Mucosa of gallbladder (tissue), 1 donor: ENCODE measurements at regions not wholly inside any gene's neighbourhood (a gene's known extent, or its start where the extent isn't known, plus 50 kb on each side); places are given as distances from the start of the nearest gene placed in this dataset.
"Not testable (repeated sequence)": the region's sequence is repeated elsewhere in the genome, so short reads cannot be mapped to it uniquely, and the experiment has no call there.

Experiments used
- DNase-seq: peaks from one replicate; pipeline ENCODE4 v3.0.0-alpha.2; 2020; ENCODE audit warnings: low spot score
- donor health status: DM: no; HTN: no; CAD: no.

- no peak for DNase-seq
These were observed 233.6 kb downstream of the KCNE4 start for GRCh38 chr2:223285370-223286265.

DNA sequence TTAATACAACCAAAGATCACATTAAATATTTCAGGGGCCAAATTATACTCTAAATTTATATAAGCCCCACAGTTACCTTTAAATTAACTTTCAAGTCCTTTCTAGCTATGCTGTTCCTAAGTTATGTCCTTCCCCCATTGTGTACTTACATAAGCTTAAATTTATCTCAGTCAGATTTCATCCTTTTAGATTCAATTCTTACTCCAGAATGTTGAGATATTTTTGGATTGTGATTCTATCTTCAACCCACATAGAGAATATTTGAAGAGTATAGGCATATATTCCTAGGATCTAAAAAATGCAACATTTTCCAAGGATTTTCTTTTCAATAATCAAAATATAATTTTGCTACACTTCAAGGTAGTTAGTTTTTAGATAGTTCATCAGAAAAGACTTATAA, 242.8 kb downstream of the KCNE4 start:
- DNase-seq, result no peak

- DNase-seq, result no peak
These were observed 245.8 kb downstream of the KCNE4 start for GRCh38 chr2:223297788-223298187.

- not testable (repeated sequence) for DNase-seq
These were observed 246.3 kb downstream of the KCNE4 start for GRCh38 chr2:223298329-223298728.

DNA sequence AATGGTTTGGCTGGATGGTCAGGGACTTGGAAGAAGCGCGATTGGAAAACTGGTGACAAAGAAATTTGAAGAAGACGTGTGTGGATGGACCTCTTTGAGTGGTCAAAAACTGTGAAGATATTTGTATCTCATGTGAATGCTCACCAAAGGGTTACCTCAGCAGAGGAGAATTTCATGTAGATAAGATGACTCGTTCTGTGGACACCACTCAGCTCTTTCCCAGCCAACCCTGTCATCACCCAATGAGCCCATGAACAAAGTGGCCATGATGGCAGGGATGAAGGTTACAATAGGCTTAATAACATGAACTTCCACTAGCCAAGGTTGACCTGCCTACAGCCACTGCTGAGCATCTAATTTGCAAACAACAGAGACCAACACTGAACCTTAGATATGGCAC, 248.3 kb downstream of the KCNE4 start:
- no peak for DNase-seq

DNA sequence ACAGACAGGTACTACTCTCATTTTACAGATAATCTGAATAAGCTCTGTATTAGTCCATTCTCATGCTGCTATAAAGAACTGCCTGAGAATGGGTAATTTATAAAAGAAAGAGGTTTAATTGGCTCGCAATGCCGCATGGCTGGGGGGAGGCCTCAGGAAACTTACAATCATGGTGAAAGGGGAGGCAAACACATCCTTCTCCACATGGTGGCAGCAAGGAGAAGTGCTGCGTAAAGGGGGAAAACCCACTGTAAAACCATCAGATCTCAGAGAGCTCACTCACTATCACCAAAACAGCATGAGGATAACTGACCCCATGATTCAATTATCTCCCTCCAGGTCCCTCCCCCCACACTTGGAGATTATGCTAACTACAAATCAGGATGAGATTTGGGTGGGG, 254.4 kb downstream of the KCNE4 start:
- no peak for DNase-seq

- no peak for DNase-seq
These were observed 260.1 kb downstream of the KCNE4 start for GRCh38 chr2:223311889-223312680.

GRCh38 chr2:223313101-223313500, 261.1 kb downstream of the KCNE4 start:
- no peak for DNase-seq

GRCh38 chr2:223314811-223315210, 262.8 kb downstream of the KCNE4 start:
- no peak for DNase-seq

DNA sequence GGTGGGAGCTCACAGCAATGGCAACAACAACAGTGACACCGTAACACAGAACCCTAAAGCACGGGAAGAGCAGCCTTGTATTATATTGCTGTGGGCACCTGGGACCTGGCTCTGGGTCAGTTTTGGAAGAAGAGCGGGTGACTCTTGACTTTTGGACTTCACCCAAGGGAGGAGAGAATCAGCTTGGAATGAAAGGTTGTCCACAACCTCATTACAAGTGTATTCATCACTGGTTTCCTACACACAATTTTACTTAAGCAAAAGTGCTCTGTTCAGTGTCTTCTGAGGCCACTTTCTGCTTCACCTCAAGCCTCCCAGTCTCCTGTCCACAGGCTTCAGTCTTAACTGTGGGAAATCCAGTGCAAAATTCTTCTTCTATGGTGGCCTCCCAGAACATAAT, 263.8 kb downstream of the KCNE4 start:
- no peak for DNase-seq

- DNase-seq, result no peak
These were observed 264.4 kb downstream of the KCNE4 start for GRCh38 chr2:223316342-223316741.

- DNase-seq, result no peak
These were observed 267.6 kb downstream of the KCNE4 start for GRCh38 chr2:223319601-223320000.

DNA sequence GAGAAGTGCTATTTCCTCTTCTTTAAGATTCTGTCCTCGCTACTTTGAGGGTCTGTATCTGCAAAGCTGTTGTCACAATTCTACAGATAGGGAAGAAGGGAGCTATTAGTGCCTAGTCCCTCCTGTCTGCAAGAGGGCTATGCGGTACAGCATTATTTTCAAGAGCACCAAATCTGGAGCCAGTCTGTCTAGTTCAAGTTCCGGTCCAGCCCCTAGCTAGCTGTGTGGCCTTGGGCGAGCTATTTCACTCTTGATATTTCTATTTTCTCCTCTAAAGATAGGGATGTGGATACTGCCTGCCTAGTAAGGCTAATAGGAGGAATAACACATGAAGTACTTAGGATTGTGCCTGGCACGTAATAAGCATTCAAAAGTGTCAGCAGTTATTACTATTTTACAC, 272.4 kb downstream of the KCNE4 start:
- no peak for DNase-seq

DNA sequence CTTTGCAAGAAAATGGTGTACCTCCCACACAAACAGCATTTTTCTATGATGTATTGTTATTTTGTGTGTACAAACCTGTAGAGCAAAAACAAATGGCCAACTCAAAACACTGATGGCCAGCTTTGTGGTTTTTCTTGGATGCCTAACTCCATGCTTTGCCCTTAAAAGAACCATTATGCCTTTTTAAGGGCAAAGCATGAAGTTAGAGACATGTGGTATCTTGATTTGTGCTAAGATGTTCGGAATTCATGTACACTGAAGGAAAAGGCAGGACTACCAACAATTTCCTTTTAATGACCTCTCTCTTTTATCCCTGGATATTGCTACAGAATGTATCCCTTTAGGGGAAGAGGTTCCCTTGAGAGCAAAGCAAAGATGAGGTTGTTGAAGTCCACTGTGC, 273.6 kb downstream of the SCG2 start:
- no peak for DNase-seq

GRCh38 chr2:223330747-223331146, 271.4 kb downstream of the SCG2 start:
- not testable (repeated sequence) for DNase-seq

GRCh38 chr2:223338016-223338415, 264.1 kb downstream of the SCG2 start:
- DNase-seq, result no peak

DNA sequence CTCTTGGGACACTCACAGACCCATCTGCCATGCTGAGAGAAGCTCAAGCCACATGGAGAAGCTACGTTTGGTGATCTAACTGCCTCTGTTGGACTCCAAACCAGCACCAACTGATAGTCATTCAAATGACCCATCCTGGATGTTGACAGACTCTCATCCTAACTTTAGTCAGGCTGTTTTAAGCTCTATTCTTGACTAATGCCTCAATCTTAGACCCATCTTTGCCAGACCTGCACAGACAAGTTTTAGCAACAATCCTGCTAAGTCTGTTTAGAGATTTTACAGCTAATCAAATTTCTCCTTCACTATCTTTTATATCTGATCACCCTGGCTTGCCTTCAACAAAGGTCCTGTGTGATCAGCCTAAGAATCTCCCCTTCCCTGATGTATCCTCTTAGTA, 245.1 kb downstream of the SCG2 start:
- no peak for DNase-seq

GRCh38 chr2:223363085-223363484, 239.1 kb downstream of the SCG2 start:
- DNase-seq, result no peak

- no peak for DNase-seq
These were observed 236.9 kb downstream of the SCG2 start for GRCh38 chr2:223365158-223365679.

- no peak for DNase-seq
These were observed 235.6 kb downstream of the SCG2 start for GRCh38 chr2:223366566-223366965.

DNA sequence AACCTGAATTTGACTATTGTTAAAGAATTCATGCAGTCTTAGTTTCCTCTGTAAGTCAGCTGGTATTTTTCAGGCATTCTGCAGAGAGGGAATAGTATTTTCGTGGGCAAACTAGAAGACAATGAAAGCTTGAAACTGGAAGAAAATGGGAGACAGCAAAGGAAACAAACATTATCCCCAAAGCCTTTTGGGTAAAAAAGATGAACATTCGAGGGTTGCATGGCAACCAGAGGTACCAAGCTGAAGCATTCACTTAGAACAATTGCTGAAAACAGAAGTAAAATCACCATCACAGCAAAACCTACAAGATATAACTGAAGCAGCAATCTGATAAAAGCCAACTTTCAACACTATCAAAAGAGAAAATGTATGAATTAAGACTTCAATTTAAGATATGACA, 233.7 kb downstream of the SCG2 start:
- no peak for DNase-seq

DNA sequence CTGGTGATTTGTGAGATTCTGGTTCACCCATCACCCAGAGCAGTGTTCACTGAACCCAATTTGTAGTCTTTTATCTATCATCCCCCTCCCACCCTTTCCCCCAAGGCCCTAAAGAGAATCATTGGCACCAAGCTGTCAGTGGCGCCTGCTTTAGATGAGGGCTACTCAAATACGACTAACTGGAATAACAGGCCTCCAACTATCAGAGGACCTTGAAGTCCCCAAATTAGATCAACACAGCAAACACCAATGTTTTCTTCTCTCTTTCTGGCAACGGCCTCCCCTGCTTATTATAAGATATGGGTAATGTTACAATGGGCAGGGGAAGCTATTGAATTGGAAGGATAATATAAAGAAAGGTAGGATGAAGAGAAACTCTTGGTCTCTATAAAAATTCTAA, 232.3 kb downstream of the SCG2 start:
- no peak for DNase-seq

DNA sequence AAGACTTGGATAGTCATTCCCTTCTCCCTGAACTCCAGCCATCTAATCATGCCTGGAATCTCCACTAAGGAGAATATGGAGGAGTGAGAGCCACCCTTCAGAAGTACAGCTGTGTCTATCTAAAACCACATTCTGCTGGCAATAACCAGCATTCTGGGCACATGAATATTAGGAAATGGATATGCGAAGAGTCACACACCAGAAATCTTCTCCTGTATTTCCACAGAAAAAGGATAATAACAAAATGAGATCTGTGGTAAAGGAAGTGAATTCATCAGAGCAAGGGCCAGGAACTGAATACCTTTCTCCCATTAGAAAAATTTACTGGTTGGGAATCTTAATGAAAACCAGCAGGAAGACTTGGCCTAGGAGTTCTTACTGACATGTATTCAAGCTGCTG, 218.8 kb downstream of the SCG2 start:
- no peak for DNase-seq
